NCI-H2029 treated with DMSO at 0.1 percent for 48 hours (cell line): ENCODE measurements at regions not wholly inside any gene's neighbourhood (a gene's known extent, or its start where the extent isn't known, plus 50 kb on each side); places are given as distances from the start of the nearest gene placed in this dataset.

ENCODE experiments used
- DNase-seq: peaks from one replicate; lab custom pipeline; 2025; lab: John Stamatoyannopoulos, UW

DNA sequence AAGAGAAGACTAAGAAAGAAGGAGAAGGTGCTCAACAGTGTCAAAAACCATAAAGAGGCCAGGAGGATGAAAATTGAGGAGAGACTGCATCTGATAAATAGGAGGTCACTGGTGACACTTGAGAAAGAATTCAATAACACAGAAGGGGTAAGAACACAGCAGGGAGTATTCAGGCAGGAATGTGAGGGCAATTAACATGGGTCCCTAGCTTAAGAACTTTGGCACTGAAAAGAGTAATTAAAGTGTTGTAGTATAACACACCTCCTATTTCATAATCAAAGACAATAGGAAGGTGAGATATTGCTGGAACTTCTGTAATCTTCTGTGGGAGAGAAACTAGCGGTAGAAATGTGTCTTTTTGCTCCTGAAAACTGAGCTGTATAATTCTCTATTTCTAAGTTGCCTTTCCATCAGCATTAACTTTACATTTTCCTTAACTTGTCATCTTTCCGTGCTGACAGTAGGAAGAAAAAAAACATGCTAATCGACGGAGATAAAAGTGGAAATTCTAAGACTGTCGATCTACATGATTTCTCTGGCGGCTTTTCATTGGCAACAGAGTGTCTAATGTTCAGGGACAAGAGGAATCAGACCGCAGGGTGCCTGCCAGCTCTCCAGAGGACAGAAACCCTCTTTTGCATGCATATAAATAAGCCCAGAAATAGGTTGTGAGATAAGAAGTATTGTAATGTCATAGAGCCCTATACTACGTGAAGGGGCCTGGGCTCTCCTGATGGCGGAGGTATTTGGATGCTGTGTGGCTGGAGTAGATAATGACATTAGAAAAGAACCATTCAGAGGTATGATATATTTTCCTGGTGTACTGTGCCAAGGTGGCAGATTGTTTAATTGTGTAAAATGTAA is 147.9 kb upstream of the GAP43 start:
- no peak for DNase-seq

DNA sequence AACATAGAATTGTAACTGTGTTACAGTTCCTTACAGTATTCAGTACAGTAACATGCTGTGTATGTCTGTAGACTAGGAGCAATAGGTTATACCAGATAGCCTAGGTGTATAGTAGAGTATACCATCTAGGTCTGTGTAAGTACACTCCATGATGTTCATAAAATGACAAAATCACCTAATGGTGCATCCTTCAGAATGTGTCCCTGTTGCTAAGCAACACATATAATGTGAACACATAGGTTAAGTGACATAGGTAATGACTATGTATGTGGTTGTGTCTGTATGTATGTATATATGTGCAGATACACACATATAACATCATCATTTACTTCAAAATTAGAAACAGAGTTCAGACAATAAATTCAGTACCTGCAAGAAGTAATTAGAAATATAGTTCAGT is 146.8 kb upstream of the GAP43 start:
- DNase-seq, result no peak

DNA sequence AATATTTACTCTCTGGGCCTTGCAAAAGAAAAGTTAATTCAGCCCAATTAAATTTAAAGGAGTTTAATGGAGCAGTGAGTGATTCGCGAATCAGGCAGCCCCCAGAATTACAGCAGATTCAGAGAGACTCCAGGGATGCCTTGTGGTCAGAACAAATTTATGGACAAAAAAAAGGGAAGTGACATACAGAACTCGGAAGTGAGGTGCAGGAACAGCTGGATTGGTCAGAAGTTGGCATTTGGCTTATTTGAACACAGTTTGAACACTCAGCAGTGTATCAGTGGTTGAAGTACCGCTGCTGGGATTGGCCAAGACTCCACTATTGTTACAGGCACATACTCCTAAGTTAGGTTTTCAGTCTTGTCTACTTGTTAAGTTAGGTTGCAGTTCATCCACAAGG is 145.0 kb upstream of the GAP43 start:
- no peak for DNase-seq

DNA sequence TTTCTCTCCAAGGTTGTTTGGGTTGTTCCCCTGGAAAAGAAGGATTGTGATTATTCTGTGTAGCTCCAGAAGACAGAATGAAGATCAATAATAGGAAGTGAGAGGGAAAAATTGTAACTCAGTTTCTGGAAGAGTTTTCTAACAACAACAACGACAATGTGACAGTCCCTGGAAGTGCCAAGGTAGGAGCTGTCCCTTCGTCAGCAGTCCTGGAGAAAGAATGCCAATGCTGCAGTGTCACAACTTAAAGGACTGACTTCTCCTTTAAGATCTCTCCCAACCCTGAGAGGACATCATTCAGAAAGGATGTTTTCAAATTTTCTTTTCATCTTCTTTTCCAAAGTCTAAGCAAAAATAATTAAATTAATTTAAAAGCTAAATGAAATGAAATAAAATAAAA is 136.4 kb upstream of the GAP43 start:
- no peak for DNase-seq

DNA sequence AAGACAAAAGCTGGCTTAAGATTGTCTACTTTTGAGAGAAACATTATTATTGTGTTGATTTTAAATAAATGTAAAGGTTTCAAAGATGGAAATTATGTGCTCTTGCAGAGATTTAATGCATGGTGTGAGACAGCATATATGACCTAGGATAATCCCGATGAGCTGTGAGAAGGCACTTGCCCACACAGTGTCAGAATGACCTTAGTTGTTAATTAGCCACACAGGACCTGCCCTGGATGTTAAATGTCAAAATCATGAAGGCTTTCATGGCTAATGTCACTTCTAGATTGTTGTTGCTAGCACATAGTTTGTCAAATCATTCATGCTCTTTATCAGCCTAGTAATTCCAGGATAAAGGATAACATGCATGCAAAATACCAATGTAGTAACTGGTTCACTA is 135.3 kb upstream of the GAP43 start:
- DNase-seq, result no peak

DNA sequence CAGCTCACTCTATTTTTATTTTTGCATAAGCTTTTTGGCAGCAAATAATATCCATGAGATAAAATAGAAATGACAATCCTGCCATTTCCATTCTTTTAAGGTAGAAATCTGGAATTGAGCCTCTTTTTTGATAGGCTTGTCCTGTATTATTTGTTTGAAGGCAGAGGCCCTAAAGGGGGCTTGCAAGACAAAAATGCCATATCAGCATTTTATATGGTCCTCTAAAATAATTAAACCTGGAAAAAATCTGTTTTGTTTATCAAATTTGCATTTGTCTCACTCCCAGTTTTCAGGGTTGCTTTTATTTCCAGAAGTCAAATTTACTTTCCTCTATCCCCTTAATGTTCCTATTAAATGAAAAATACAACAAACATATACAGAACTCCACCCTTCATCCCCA is 134.9 kb upstream of the GAP43 start:
- no peak for DNase-seq

DNA sequence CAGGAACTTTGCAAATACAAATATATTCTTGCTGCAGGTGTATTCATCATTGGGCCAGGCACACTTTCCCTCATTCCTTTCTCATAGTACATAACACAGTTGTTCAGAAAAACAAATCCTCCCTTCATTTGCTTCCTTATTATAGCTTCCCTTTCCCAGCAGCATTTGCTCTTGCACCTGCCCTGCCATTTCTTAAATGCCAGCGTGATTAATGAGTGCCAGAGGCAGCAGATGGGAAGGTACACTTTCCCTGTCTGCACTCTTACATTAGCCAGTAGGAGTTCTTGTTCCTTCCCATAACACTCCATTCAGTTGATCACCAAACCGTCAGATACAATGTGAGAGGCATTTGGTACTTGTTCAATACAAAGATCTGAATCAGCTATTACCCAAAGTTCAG is 128.5 kb upstream of the GAP43 start:
- no peak for DNase-seq

DNA sequence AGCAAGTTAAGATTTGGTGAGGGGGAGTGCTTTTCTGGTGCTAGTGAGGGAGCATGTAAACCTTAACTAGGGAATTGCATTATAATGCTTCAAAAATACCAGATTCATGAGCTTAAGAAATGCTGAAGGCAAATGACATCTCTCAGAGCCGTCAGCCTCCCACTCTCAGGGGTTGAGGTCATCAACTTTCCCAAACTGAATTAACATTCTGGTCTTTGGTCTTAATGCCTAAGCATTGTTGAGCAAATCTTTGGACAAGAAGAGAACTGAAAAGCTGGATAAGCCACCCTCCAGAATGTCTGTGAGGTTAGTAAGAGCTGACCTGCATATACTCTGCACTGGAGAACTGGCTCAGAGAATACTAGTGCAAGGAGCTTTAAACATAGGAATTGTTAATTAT is 124.9 kb upstream of the GAP43 start:
- DNase-seq, result no peak

DNA sequence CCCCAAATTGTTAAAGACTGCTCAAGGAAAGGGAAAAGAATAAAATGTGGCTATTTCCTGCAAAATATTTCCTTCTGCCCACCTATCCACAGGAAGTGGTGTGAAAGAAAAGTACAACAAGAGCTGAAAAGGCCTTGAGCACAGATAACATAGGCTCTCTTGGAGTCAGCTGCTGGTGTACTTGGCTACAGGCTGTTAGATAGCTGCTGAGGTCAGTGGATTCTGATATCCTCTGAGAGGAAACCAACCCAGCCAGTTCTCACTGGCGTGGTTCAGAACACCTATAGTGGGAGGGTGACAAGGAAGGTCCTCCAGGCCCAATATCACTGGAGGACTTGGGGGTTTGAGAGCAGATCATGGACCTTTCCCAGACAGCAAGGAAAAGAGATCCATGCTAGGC is 124.4 kb upstream of the GAP43 start:
- no peak for DNase-seq

DNA sequence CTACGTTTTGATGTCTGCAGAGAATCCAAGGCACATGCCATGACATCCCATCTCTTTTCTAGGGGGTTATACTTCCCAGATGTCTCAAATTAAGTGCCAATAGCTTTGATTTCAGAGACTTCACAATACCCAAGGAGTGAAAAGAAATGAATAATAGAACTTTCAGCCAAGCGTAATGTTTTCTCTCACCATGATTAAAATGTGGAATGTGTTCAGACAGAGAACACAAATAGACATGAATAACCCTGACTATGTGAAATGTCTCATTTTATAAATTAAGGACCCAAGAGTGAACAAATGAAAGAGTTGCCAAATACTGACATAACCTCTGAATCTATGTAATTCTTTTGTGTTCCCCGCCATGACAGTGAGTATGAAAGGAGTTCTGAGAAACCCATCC is 123.6 kb upstream of the GAP43 start:
- no peak for DNase-seq

DNA sequence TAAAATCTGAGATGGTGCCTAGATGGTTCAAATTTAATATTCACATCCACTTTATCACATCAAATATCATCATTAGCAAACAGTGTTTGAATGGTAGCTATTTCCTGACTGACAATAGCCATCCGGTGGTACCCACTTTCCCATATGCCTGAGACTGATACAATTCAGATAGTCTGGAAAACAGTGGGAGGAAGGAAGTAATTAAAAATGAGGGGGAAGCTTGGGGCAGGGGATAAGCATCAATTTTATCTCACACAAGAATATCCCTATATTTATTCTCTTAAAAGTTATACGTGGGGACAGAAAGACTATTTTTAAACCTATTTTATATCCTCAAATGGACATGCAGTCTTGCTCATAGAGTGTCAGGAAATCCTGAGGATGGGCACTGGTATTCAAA is 122.5 kb upstream of the GAP43 start:
- no peak for DNase-seq

DNA sequence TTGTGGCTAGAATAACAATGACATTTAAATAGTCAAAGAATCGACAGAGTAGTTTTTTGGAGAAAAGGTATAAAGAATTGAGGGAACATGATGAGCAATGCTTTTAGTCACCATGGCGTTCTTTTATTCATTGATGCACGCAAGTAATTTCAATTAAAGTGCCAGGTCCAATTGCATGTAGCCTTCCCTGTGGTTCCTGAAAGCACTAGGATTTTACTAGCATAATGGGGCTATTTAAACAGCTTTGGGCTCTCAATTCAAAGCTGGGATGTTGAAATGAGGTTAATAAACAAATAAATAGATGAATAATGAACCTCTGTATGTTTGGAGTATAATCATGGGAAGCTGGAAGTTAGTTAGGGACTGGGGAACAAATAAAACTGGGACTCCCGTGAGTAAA is 121.2 kb upstream of the GAP43 start:
- DNase-seq, result no peak

DNA sequence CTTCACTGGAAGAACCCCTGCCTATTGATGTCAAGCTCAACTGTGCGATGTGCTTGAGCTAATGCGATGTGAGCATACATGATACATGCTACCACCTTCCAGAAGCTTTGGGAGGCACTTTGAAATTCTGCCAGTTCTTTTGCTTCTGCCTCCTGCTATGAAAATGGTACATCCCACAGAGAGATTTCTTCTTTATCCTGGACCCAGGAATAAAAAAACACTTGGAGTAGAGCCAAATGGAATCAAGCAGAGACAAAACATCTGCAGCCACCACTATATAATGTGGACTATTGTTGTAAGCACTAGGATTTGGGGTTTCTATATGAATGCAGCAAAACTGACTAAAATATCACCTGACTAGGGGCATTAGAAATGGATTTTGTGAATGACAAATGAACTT is 119.9 kb upstream of the GAP43 start:
- DNase-seq, result no peak

DNA sequence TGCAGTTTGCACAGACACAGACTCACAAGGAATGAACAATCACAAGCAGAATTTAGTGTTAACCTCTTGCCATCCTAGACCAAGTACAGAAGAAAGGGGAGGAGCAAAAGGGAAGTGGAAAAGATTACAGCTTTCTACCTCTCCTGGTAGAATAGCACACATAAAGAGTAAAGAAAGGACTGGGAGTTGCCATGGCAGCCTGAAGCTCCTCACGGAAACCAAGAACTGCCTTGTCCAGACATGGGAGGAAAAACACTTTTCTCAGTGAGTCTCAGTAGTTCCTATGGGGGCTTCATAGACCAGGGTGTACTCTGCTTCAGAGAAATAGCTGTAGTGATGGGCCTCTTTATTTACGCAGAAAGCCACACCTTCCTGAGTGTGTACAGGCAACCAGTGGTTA is 114.7 kb upstream of the GAP43 start:
- DNase-seq, result no peak

DNA sequence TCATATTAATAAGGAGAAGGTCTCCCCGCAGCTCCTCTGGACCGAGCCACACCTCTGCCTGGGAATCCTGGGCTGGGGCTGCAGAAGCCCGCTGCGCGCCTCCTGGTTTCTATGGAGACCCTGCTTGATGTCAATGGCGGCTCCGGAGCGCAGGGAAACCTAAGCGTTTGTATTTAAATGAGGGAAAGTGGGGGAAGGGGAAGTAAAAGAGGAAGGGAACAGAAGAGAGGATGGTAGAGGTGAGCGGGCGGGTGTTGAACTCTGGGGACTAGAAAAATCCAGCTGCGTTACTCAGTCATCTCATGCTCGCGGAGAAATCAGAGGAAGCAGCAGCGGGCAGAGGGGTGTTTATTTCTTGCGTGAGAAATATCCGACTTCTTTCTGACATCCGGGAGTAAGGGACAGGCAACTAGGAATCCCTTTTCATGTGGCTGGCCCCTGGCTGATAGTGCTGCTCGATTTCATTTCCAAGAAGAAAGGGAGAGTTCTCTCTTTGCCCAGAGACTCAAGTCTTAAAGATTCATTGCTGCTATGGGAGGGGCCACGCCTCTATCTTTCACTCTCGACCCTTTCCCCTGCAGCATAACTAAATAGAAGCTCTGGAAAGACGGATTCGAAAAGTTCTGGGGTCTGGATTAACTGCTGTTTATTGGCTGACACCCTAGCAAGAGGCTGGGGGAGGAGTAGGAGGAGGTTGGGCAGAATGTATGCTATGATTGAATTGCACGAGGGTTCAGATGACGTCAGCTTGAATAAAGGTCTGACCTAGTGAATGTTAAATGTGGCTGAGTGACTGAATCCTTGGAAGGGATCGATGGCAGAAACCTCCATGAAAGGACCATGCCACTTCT is 110.5 kb upstream of the GAP43 start:
- DNase-seq, result peak; percentile 51

DNA sequence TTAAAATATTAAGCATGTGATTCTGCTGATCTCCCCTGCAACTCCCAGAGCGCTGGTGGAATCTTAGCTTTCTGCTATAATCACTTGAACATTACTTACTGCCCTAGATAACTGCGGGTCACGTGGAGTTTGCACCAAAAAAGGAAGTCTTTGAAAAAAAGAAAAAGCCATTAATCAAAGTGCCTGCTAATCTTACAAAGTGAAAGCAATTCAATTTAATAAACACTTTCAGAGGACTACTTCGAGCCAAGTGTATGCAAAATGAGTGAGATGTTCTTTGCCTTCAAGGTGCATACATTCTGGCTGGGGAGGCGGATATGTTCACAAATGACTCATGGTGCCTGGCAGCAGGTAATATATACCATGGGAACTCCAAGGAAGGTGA is 109.9 kb upstream of the GAP43 start:
- DNase-seq, result no peak

DNA sequence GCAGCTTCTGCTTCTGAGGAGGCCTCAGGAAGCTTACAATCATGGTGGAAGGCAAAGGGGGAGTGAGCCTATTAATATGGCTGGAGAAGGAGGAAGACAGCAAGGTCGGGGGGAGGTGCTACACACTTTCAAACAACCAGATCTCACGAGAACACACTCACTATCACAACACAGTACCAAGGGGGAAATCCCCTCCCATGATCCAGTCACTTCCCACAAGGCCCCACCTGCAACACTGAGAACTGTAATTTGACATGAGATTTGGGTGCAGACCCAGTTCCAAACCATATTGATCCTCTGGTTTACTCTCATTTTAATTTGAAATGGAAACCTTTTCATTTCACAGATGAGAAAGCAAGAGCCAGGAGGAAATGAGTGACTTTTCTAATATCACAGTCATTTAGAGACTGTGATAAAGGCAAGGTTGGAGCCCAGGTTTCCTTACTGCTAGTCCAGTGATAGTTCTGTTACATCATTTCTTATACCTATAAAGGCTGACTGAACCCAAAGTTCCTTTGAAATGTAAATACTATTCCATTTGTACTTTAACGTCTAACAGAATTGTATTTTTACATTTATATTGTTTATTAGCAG is 105.8 kb upstream of the GAP43 start:
- no peak for DNase-seq

DNA sequence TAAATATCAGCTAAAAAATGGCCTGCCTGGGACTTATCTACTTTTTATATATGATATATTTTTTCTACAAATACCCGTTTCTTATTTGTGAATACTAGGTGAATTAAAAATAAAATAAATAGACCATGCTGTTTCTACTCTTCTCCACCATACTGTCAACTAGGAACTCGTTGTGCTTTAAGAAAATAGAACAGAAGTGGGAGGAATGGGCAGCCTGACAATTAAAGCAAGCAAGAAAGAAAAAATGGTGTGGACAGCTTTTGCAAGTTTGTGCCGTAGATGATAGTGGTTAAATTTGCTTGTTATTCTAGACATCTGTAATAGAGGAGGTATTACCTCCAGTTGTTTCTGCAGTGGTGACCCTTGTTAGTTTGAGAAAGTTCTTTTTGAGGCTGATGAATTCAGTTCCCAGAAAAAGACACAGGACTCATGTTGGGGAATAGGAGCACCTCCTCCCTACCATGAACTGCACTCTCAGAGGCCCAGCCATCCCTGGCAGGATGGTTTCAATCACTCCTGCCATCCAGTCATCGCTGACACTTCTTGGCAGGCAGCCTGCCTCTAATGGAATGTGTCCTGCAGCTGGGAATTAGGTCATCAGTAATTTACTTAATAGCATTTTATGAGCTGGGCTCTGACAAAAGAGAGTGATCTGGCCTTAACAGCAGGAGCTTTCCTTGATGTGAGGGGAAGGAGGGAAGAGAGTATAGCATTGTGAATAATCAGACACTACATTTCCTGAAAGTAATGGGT is 105.0 kb upstream of the GAP43 start:
- no peak for DNase-seq

DNA sequence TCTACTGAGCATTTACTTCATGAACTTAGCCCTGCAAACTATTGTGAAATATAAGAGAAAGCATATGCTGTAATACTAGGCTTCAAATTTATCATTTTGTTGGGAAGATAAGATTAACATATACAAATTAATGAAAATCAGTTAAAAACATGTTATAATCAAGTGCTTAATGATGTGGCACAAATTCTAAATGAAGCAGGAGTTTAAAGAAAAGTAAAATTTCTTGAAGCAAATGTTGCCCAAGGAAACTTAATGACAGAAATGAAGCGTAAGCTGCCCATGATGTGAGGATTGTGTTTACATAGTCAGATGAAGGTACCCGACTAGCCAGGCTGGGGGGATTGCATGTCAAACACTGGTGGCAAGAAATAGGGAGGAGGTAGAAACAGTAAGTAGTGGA is 103.1 kb upstream of the GAP43 start:
- DNase-seq, result no peak

DNA sequence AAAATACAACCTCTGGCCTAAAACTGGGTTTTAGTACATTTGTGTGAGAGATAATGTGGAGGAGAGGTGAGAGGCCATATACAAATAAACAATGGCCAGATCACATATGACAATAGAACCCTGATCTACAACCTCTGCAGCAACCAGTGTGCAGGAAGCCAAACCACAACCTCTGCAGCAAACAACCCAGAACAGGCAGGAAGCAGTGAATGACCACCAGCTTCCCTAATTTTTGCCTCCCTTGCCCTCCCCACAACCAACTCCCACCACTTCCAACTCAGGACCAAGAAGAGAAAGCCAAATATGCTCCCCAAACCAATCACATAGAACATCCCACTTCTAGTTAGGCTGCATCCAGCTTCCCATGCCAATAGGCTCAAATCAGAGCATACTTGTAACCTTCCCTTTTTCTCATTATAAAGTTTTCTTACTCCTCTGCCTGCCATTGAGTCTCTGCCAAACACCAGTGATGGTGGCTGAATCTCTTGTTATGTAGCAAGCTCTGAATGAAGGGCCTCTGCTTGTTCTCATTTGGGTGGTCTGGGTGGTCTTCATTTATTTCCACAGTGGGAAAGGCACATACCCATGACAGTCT is 102.6 kb upstream of the GAP43 start:
- DNase-seq, result no peak

DNA sequence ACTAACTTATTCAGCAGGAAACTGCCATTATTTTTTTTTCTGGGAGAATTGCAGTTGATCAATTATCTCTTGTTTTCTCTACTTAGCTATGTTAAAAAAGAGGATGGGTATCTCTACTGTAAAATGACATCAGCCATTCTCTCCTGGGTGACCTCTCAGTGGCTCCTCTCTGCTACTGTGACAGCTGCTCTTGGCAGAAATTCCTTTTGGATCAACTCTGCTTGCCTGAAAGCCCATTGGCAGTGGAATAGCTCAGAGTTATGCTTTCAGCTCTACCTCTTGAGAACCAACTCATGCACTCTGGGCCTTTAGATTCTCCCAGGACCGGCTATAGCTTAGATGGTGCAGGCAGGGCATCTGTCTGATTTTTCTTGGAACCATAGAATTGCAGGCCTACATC is 99.9 kb upstream of the GAP43 start:
- no peak for DNase-seq

DNA sequence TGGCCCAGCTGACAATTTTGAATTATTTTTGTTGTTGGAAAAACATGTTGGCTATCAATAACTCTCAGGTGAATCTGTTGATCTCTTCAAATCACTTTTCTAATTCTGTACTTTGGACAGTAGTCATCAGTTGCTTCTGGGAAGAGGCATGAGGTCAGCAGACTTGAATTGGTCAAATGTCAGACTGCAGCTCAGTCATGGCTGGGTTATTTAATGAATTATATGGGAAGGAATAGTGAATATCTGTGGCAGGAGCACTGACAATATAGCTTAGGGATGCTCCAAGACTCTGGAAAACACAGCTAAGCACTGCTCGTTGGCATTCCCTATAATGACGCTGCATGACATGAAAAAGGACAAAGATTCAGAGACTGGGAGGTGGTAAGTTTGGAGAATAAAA is 98.8 kb upstream of the GAP43 start:
- DNase-seq, result no peak
